PC-3 (cell line): ENCODE measurements at regions not wholly inside any gene's neighbourhood (a gene's known extent, or its start where the extent isn't known, plus 50 kb on each side); places are given as distances from the start of the nearest gene placed in this dataset.

Experiments used
- ATAC-seq: fragments of 200-7000 bp; cut with Tn5 transposase; 2 replicates; pipeline ENCODE4 v1.9.1; 2020; ENCODE audit warnings: mild to moderate bottlenecking, moderate library complexity
- BruUV-seq: library from RNA; stranded (reverse); fragments of 400-500 nt; replicated peaks from 2 replicates; lab custom pipeline; 2021; lab: Mats Ljungman, UMichigan
- CTCF ChIA-PET: fragments of 300-600 bp; sonication (Branson Sonifier 250); formaldehyde crosslinking; loops from one replicate; lab custom pipeline; 2022; ENCODE audit warnings: antibody characterized with exemption; lab: Charles Lee
- POLR2A ChIA-PET: fragments of 300-600 bp; sonication (Branson Sonifier 250); formaldehyde crosslinking; loops from one replicate; lab custom pipeline; 2022; ENCODE audit warnings: antibody characterized with exemption; ENCODE audit not compliant: unreplicated experiment; lab: Charles Lee
- DNase-seq: peaks from one replicate; pipeline ENCODE4 v3.0.0-alpha.2; 2015
- H2AFZ ChIP-seq: fragments of 300-600 bp; sonication (generic); 2 replicates; pipeline ENCODE4 v1.6.0; 2016; ENCODE audit warnings: antibody characterized with exemption, low read length
- H3F3A ChIP-seq: fragments of 300-600 bp; sonication (generic); one replicate; pipeline ENCODE4 v1.6.0; 2017; ENCODE audit warnings: antibody characterized with exemption, low read length, control low read depth, mild to moderate bottlenecking; ENCODE audit not compliant: unreplicated experiment
- H3K27ac ChIP-seq: fragments of 300-600 bp; sonication (generic); 2 replicates; pipeline ENCODE4 v1.5.1; 2016; ENCODE audit warnings: mild to moderate bottlenecking, low read length
- H3K27me3 ChIP-seq: fragments of 300-600 bp; sonication (generic); 2 replicates; pipeline ENCODE4 v1.6.1; 2016; ENCODE audit warnings: low read length, mixed read lengths
- H3K36me3 ChIP-seq: fragments of 300-600 bp; sonication (generic); 2 replicates; pipeline ENCODE4 v1.6.1; 2016; ENCODE audit warnings: low read depth, mixed run types, low read length, mixed read lengths
- H3K4me1 ChIP-seq: fragments of 300-600 bp; sonication (generic); 2 replicates; pipeline ENCODE4 v1.5.1; 2016; ENCODE audit warnings: low read length; ENCODE audit not compliant: insufficient read depth
- H3K4me2 ChIP-seq: fragments of 300-600 bp; sonication (generic); 2 replicates; pipeline ENCODE4 v1.6.0; 2016; ENCODE audit warnings: low read length
- H3K4me3 ChIP-seq: fragments of 300-600 bp; sonication (generic); 2 replicates; pipeline ENCODE4 v1.5.1; 2016; ENCODE audit warnings: mild to moderate bottlenecking, low read length, mixed read lengths
- H3K79me2 ChIP-seq: fragments of 300-600 bp; sonication (generic); 2 replicates; pipeline ENCODE4 v1.6.1; 2017; ENCODE audit warnings: low read length, mixed read lengths
- H3K9ac ChIP-seq: fragments of 300-600 bp; sonication (generic); 2 replicates; pipeline ENCODE4 v1.6.0; 2016; ENCODE audit warnings: mild to moderate bottlenecking, low read length
- H3K9me2 ChIP-seq: fragments of 300-600 bp; sonication (generic); replicated peaks from 2 replicates; pipeline ENCODE4 v1.6.1; 2016; ENCODE audit warnings: mixed run types, low read length, mixed read lengths
- H3K9me3 ChIP-seq: fragments of 300-600 bp; sonication (generic); 2 replicates; pipeline ENCODE4 v1.6.1; 2016; ENCODE audit warnings: low read length, mixed read lengths
- H4K20me1 ChIP-seq: fragments of 300-600 bp; sonication (generic); 2 replicates; pipeline ENCODE4 v1.6.1; 2016; ENCODE audit warnings: low read length, mixed read lengths
- CTCF ChIP-seq: fragments of 300-600 bp; sonication (generic); conservative IDR thresholded peaks from 2 replicates; pipeline ENCODE4 v1.5.1; 2017; ENCODE audit warnings: antibody characterized with exemption, low read depth, mild to moderate bottlenecking, low read length
- EZH2 ChIP-seq: fragments of 300-600 bp; sonication (generic); IDR thresholded peaks from one replicate; pipeline ENCODE4 v1.6.1; 2017; ENCODE audit warnings: antibody characterized with exemption, mild to moderate bottlenecking, low read length; ENCODE audit not compliant: unreplicated experiment
- EZH2phosphoT487 ChIP-seq: fragments of 300-600 bp; sonication (generic); IDR thresholded peaks from 2 replicates; pipeline ENCODE4 v1.6.1; 2018; ENCODE audit warnings: mild to moderate bottlenecking, antibody characterized with exemption, low read length, borderline replicate concordance
- intact Hi-C: fragments of 100-400 bp; cut with micrococcal nuclease; formaldehyde crosslinking; loops from 2 replicates; pipeline ENCODE4 v1.9.0; 2023

GRCh38 chr10:118841881-118842605 lies 87.3 kb upstream of the CACUL1 start:
- no peak overlapping the region for H3K27ac ChIP-seq
- H4K20me1 ChIP-seq = no peaks in the 10 kb centered on the region
- no peak overlapping the region for H3K4me3 ChIP-seq
- peaks cover 31% of the 10 kb centered on the region for H3K4me1 ChIP-seq
- CTCF ChIA-PET = no interaction called here
- H3K36me3 ChIP-seq = no peaks in the 10 kb centered on the region
- no peak for DNase-seq
- no peaks in the 10 kb centered on the region for H3K79me2 ChIP-seq
- no peak overlapping the region for H2AFZ ChIP-seq
- intact Hi-C loops = loop anchor here (10.0 kb wide), 1 partner anchor 183 kb away; the partner anchor contains the start of gene NANOS1
- BruUV-seq = no TSS peak
- H3K9me3 ChIP-seq = no peaks in the 10 kb centered on the region
- no peak for TF ChIP-seq EZH2
- no peak for TF ChIP-seq EZH2phosphoT487
- TF ChIP-seq CTCF = no peak
- no peak for ATAC-seq
- no peak overlapping the region for H3K9ac ChIP-seq
- POLR2A ChIA-PET = no interaction called here
- no peaks in the 10 kb centered on the region for H3K27me3 ChIP-seq
- no peaks in the 10 kb centered on the region; the same call in 1 of the 2 replicates for H3K9me2 ChIP-seq
- H3K4me2 ChIP-seq = no peak overlapping the region
- no peaks in the 10 kb centered on the region for H3F3A ChIP-seq

GRCh38 chr10:118842843-118843624 lies 88.3 kb upstream of the CACUL1 start:
- POLR2A ChIA-PET = no interaction called here
- Histone ChIP-seq H3K9ac (no peak overlapping the region), H3K36me3 (no peaks in the 10 kb centered on the region), H4K20me1 (no peaks in the 10 kb centered on the region), H2AFZ (no peak overlapping the region), H3K9me2 (no peaks in the 10 kb centered on the region; the same call in 1 of the 2 replicates), H3K79me2 (no peaks in the 10 kb centered on the region), H3K4me1 (peaks cover 31% of the 10 kb centered on the region), H3K27me3 (no peaks in the 10 kb centered on the region), H3K9me3 (no peaks in the 10 kb centered on the region), H3K4me3 (no peak overlapping the region), H3K4me2 (no peak overlapping the region), H3K27ac (no peak overlapping the region), H3F3A (no peaks in the 10 kb centered on the region)
- intact Hi-C loops = loop anchor here (10.0 kb wide), 1 partner anchor 182 kb away; the partner anchor contains the start of gene NANOS1
- TF ChIP-seq EZH2phosphoT487 (no peak), EZH2 (no peak), CTCF (no peak)
- DNase-seq = no peak
- CTCF ChIA-PET = no interaction called here
- ATAC-seq = no peak
- BruUV-seq = no TSS peak
